22Rv1 (cell line): ENCODE measurements at regions not wholly inside any gene's neighbourhood (a gene's known extent, or its start where the extent isn't known, plus 50 kb on each side); places are given as distances from the start of the nearest gene placed in this dataset.

Experiments used
- ZFX ChIP-seq: fragments of 450-650 bp; IDR thresholded peaks from 2 replicates; pipeline ENCODE4 v1.6.1; 2017; ENCODE audit warnings: antibody characterized with exemption, borderline replicate concordance
- TF ChIP-seq, protein P1 (sequence below): fragments of 450-650 bp; IDR thresholded peaks from 2 replicates; pipeline ENCODE4 v1.5.1; 2017; ENCODE audit warnings: mild to moderate bottlenecking

DNA sequence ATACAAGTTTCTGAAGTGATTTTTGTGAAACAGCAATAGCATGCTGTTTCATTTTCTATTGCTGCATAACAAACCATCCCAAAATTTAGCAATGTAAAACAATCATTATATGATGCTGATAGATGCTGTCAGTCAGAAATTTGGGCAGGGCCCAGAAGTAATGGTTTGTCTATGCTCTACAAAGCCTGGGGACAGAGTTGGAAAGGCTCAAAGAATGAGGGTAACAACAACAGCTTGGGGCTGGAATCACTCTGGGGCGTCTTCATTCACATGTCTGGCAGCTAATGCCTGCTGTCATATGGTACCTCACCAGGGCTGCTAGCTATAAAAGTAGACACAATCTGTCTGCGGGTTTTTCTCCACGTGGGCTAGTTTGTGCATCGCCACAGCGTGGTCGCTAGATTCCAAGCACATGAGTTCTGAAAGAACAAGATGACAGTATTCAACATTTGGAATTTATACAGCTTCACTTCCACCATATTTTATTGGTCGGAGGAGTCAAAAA is 176.5 kb downstream of the BMP4 start:
- TF ChIP-seq, protein P1, sequence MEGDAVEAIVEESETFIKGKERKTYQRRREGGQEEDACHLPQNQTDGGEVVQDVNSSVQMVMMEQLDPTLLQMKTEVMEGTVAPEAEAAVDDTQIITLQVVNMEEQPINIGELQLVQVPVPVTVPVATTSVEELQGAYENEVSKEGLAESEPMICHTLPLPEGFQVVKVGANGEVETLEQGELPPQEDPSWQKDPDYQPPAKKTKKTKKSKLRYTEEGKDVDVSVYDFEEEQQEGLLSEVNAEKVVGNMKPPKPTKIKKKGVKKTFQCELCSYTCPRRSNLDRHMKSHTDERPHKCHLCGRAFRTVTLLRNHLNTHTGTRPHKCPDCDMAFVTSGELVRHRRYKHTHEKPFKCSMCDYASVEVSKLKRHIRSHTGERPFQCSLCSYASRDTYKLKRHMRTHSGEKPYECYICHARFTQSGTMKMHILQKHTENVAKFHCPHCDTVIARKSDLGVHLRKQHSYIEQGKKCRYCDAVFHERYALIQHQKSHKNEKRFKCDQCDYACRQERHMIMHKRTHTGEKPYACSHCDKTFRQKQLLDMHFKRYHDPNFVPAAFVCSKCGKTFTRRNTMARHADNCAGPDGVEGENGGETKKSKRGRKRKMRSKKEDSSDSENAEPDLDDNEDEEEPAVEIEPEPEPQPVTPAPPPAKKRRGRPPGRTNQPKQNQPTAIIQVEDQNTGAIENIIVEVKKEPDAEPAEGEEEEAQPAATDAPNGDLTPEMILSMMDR, result no peak
- no peak for TF ChIP-seq ZFX
